K562 (cell line): ENCODE measurements at regions not wholly inside any gene's neighbourhood (a gene's known extent, or its start where the extent isn't known, plus 50 kb on each side); places are given as distances from the start of the nearest gene placed in this dataset.
A peak's percentile ranks its signal among the peaks of the same experiment; 100 is the strongest.

ENCODE experiments used
- BCLAF1 ChIP-seq, 2 experiments: fragments of 450-650 bp in 1 of 2; IDR thresholded peaks; 2 replicates each; pipeline ENCODE4 v1.6.1; 2011 to 2017; ENCODE audit warnings: low read depth in 2 of 2, antibody characterized with exemption in 1 of 2, borderline replicate concordance in 1 of 2, low read length in 1 of 2, mild to moderate bottlenecking in 1 of 2, mixed read lengths in 1 of 2; ENCODE audit not compliant: control insufficient read depth in 1 of 2
- CC2D1A ChIP-seq: fragments of 450-650 bp; IDR thresholded peaks from 2 replicates; pipeline ENCODE4 v1.6.1; 2017; ENCODE audit warnings: mild to moderate bottlenecking
- CREB3 ChIP-seq: fragments of 450-650 bp; conservative IDR thresholded peaks from 2 replicates; pipeline ENCODE4 v1.6.1; 2016; ENCODE audit warnings: missing genetic modification characterization, low read depth, mild to moderate bottlenecking, missing compliant biosample characterization, moderate library complexity
- EGR1 ChIP-seq: fragments of 450-650 bp; conservative IDR thresholded peaks from 2 replicates; pipeline ENCODE4 v1.6.1; 2017; ENCODE audit warnings: mild to moderate bottlenecking
- HINFP ChIP-seq: fragments of 450-650 bp; conservative IDR thresholded peaks from 2 replicates; pipeline ENCODE4 v1.6.1; 2016; ENCODE audit warnings: missing genetic modification characterization, low read depth, mild to moderate bottlenecking, control low read depth, missing compliant biosample characterization
- HNRNPLL ChIP-seq: fragments of 200-400 bp; formaldehyde crosslinking; IDR thresholded peaks from 2 replicates; pipeline ENCODE4 v1.6.1; 2017; ENCODE audit warnings: low read length, low read depth, mild to moderate bottlenecking; ENCODE audit not compliant: poor library complexity, severe bottlenecking
- NFE2L1 ChIP-seq: fragments of 450-650 bp; IDR thresholded peaks from 2 replicates; pipeline ENCODE4 v1.6.1; 2016; ENCODE audit warnings: missing genetic modification characterization, low read depth, mild to moderate bottlenecking, missing compliant biosample characterization, moderate library complexity, borderline replicate concordance
- NRF1 ChIP-seq, 2 experiments: fragments of 450-650 bp; IDR thresholded peaks in 1 of 2; conservative IDR thresholded peaks in 1 of 2; 2 replicates each; pipeline ENCODE4 v1.6.1; 2014; ENCODE audit warnings: mild to moderate bottlenecking in 2 of 2
- PREB ChIP-seq: sonication (generic); formaldehyde crosslinking; IDR thresholded peaks from 2 replicates; pipeline ENCODE4 v1.8.1; 2023; ENCODE audit warnings: mild to moderate bottlenecking, missing genetic modification reagents
- SMARCE1 ChIP-seq: fragments of 450-650 bp; IDR thresholded peaks from 2 replicates; pipeline ENCODE4 v1.7.1; 2016; ENCODE audit warnings: mild to moderate bottlenecking
- SREBF2 ChIP-seq: sonication (generic); formaldehyde crosslinking; IDR thresholded peaks from 2 replicates; pipeline ENCODE4 v1.4.0; 2020; ENCODE audit warnings: mild to moderate bottlenecking, missing genetic modification reagents
- SUPT5H ChIP-seq: fragments of 450-650 bp; IDR thresholded peaks from 2 replicates; pipeline ENCODE4 v1.6.1; 2016
- UBTF ChIP-seq, 2 experiments: IDR thresholded peaks; 2 replicates each; pipeline ENCODE4 v1.6.1; 2012; ENCODE audit warnings: improper control_type of control experiment in 2 of 2, low read depth in 2 of 2, low read length in 2 of 2, borderline replicate concordance in 1 of 2
- ZBTB1 ChIP-seq: sonication (generic); formaldehyde crosslinking; IDR thresholded peaks from 2 replicates; pipeline ENCODE4 v1.8.1; 2023; ENCODE audit warnings: missing genetic modification reagents, low read depth, mild to moderate bottlenecking, borderline replicate concordance
- ZNF263 ChIP-seq: sonication (generic); formaldehyde crosslinking; IDR thresholded peaks from 2 replicates; pipeline ENCODE4 v1.8.0; 2022; ENCODE audit warnings: mild to moderate bottlenecking, missing genetic modification reagents, borderline replicate concordance
- ZNF3 ChIP-seq: fragments of 250-450 bp; sonication (Bioruptor Pico); IDR thresholded peaks from 2 replicates; pipeline ENCODE4 v1.5.0; 2021; ENCODE audit warnings: mild to moderate bottlenecking, moderate library complexity
- ZNF76 ChIP-seq: fragments of 250-450 bp; sonication (Bioruptor Pico); IDR thresholded peaks from 2 replicates; pipeline ENCODE4 v1.4.0; 2020; ENCODE audit warnings: mild to moderate bottlenecking, moderate library complexity, borderline replicate concordance
- ZNF766 ChIP-seq: fragments of 200-800 bp; sonication (Bioruptor generic); conservative IDR thresholded peaks from 2 replicates; pipeline ENCODE4 v1.6.1; 2016; ENCODE audit warnings: missing genetic modification characterization, missing compliant biosample characterization
- ZNF785 ChIP-seq: fragments of 250-450 bp; sonication (Bioruptor Pico); IDR thresholded peaks from 2 replicates; pipeline ENCODE4 v1.4.0; 2020; ENCODE audit warnings: mild to moderate bottlenecking

GRCh38 chr6:16044211-16044643, 84.7 kb upstream of the MYLIP start (continued):
- no peak for TF ChIP-seq HNRNPLL
- TF ChIP-seq EGR1, result 0 out of 2 replicates have a peak, but pooled peaks have one; percentile 5
- peak; percentile 93 for TF ChIP-seq ZNF766 (CRISPR knock-in tag)
- TF ChIP-seq BCLAF1 (IDR thresholded peaks at IDR 0.05; ENCODE audit: borderline replicate concordance in 1 of 2, control insufficient read depth in 1 of 2, low read depth in 2 of 2, low read length in 1 of 2), result no peak
- TF ChIP-seq ZNF263 (CRISPR knock-in tag), result no peak
- peak; percentile 45; the same call in 1 of the 2 replicates for TF ChIP-seq NFE2L1
- no peak for TF ChIP-seq ZBTB1 (CRISPR knock-in tag)
- TF ChIP-seq PREB (CRISPR knock-in tag), result no peak
- TF ChIP-seq HINFP (tag), result peak; percentile 95
- TF ChIP-seq CC2D1A, result peak; percentile 75; the same call in 1 of the 2 replicates
- TF ChIP-seq UBTF (IDR thresholded peaks at IDR 0.05; ENCODE audit: borderline replicate concordance in 1 of 2, low read depth in 2 of 2, low read length in 2 of 2), result no peak
- no peak for TF ChIP-seq NRF1 (conservative IDR thresholded peaks at IDR 0.05 in 1 of 2, IDR thresholded peaks at IDR 0.05 in 1 of 2)
- no peak for TF ChIP-seq SUPT5H
- no peak for TF ChIP-seq ZNF3 (CRISPR knock-in tag)
- TF ChIP-seq SMARCE1, result peak; percentile 30; the same call in 1 of the 2 replicates
- peak; percentile 78; the same call in 1 of the 2 replicates for TF ChIP-seq ZNF785 (CRISPR knock-in tag)
- no peak for TF ChIP-seq SREBF2
- peak; percentile 96 for TF ChIP-seq ZNF76 (CRISPR knock-in tag)
- TF ChIP-seq CREB3 (tag), result peak; percentile 98
